VCaP (cell line): ENCODE measurements at regions not wholly inside any gene's neighbourhood (a gene's known extent, or its start where the extent isn't known, plus 50 kb on each side); places are given as distances from the start of the nearest gene placed in this dataset.
"Not testable (repeated sequence)": the region's sequence is repeated elsewhere in the genome, so short reads cannot be mapped to it uniquely, and the experiment has no call there.

ENCODE experiments used
- H3K27ac ChIP-seq: fragments of 450-650 bp; 2 replicates; pipeline ENCODE4 v1.5.1; 2017
- CTCF ChIP-seq: fragments of 450-650 bp; conservative IDR thresholded peaks from 2 replicates; pipeline ENCODE4 v1.5.1; 2017; ENCODE audit warnings: mild to moderate bottlenecking, moderate library complexity

GRCh38 chr5:44756097-44756496 lies 52.6 kb upstream of the MRPS30 start:
- H3K27ac ChIP-seq, result not testable (repeated sequence)

- no peak overlapping the region for H3K27ac ChIP-seq
- TF ChIP-seq CTCF, result no peak
Observed at GRCh38 chr5:44747396-44747795, 61.4 kb upstream of the MRPS30 start.

- H3K27ac ChIP-seq, result no peak overlapping the region
- peak; percentile 48 for TF ChIP-seq CTCF
Observed at GRCh38 chr5:44740660-44741059, 68.1 kb upstream of the MRPS30 start.

- H3K27ac ChIP-seq, result no peak overlapping the region
- no peak for TF ChIP-seq CTCF
Observed at GRCh38 chr5:44729536-44729935, 79.2 kb upstream of the MRPS30 start.

- no peak for TF ChIP-seq CTCF
- H3K27ac ChIP-seq, result no peak overlapping the region
Observed at GRCh38 chr5:44727100-44727499, 81.6 kb upstream of the MRPS30 start.

GRCh38 chr5:44719856-44720255 lies 88.9 kb upstream of the MRPS30 start:
- H3K27ac ChIP-seq, result no peak overlapping the region
- TF ChIP-seq CTCF, result no peak

GRCh38 chr5:44714871-44715561 lies 93.7 kb upstream of the MRPS30 start:
- no peak overlapping the region for H3K27ac ChIP-seq
- TF ChIP-seq CTCF, result no peak

- H3K27ac ChIP-seq, result no peak overlapping the region
- no peak for TF ChIP-seq CTCF
Observed at GRCh38 chr5:44713446-44713845, 95.3 kb upstream of the MRPS30 start.
